GM12878 (cell line): ENCODE measurements at regions not wholly inside any gene's neighbourhood (a gene's known extent, or its start where the extent isn't known, plus 50 kb on each side); places are given as distances from the start of the nearest gene placed in this dataset.

ENCODE experiments used
- ATAC-seq: fragments of 200-7000 bp; cut with Tn5 transposase; 3 replicates; pipeline ENCODE4 v1.9.1; 2020; ENCODE audit warnings: mild to moderate bottlenecking, moderate library complexity
- BruUV-seq: library from RNA; stranded (reverse); fragments of 400-500 nt; replicated peaks from 2 replicates; lab custom pipeline; 2021; lab: Mats Ljungman, UMichigan
- CTCF ChIA-PET: fragments of 300-600 bp; sonication (Branson Sonifier 250); formaldehyde crosslinking; extraction: SDS; loops from one replicate; lab custom pipeline; 2021; ENCODE audit warnings: inconsistent platforms; lab: Yijun Ruan, JAX
- POLR2A ChIA-PET: fragments of 350-600 bp; formaldehyde crosslinking; extraction: SDS; loops from one replicate; lab custom pipeline; 2021; ENCODE audit warnings: inconsistent platforms; lab: Charles Lee
- RAD21 ChIA-PET: fragments of 300-600 bp; sonication (Branson Sonifier 250); formaldehyde crosslinking; loops from one replicate; lab custom pipeline; 2023; ENCODE audit warnings: antibody characterized with exemption; ENCODE audit not compliant: unreplicated experiment; lab: Charles Lee
- SMC1A ChIA-PET: fragments of 300-600 bp; sonication (Branson Sonifier 250); formaldehyde crosslinking; loops from one replicate; lab custom pipeline; 2023; ENCODE audit not compliant: unreplicated experiment, uncharacterized antibody; lab: Charles Lee
- DNase-seq: peaks from one replicate; pipeline ENCODE4 v3.0.0-alpha.2; 2011; ENCODE audit warnings: low read depth, low spot score
- FAIRE-seq: peaks from 3 replicates; lab custom pipeline; 2011; peaks lifted over from hg19 to GRCh38; lab: Jason Lieb, UNC
- H2AFZ ChIP-seq: 2 replicates; pipeline ENCODE4 v1.6.0; 2011; ENCODE audit warnings: low read depth, low read length, control low read depth; ENCODE audit not compliant: control insufficient read depth
- H3K27ac ChIP-seq: 2 replicates; pipeline ENCODE4 v1.5.1; 2011; ENCODE audit warnings: control low read depth; ENCODE audit not compliant: control insufficient read depth, insufficient read depth
- H3K27me3 ChIP-seq, 2 experiments: replicated peaks in 1 of 2; 2 replicates each; pipeline versions ENCODE4 v1.6.0 to v1.6.1; 2011; ENCODE audit warnings: low read length in 1 of 2; ENCODE audit not compliant: control insufficient read depth in 2 of 2, insufficient read depth in 2 of 2
- H3K36me3 ChIP-seq, 2 experiments: 2 replicates each; pipeline ENCODE4 v1.5.1; 2011; ENCODE audit warnings: low read length in 1 of 2; ENCODE audit not compliant: control insufficient read depth in 2 of 2, insufficient read depth in 2 of 2
- H3K4me1 ChIP-seq: 2 replicates; pipeline ENCODE4 v1.6.1; 2011; ENCODE audit warnings: mild to moderate bottlenecking, low read length, moderate library complexity, mixed read lengths; ENCODE audit not compliant: control insufficient read depth, insufficient read depth
- H3K4me2 ChIP-seq: 2 replicates; pipeline ENCODE4 v1.6.0; 2011; ENCODE audit warnings: control low read depth; ENCODE audit not compliant: control insufficient read depth, insufficient read depth
- H3K4me3 ChIP-seq: fragments of 200-600 bp; sonication (generic); 2 replicates; pipeline ENCODE4 v1.5.1; 2016
- H3K79me2 ChIP-seq: 2 replicates; pipeline ENCODE4 v1.6.0; 2011; ENCODE audit warnings: low read length; ENCODE audit not compliant: control insufficient read depth, insufficient read depth
- H3K9ac ChIP-seq: 2 replicates; pipeline ENCODE4 v1.8.0; 2011; ENCODE audit warnings: low read length, control low read depth, mixed read lengths; ENCODE audit not compliant: control insufficient read depth, insufficient read depth
- H3K9me3 ChIP-seq: replicated peaks from 3 replicates; pipeline ENCODE4 v1.5.1; 2011; ENCODE audit warnings: mild to moderate bottlenecking, low read length; ENCODE audit not compliant: control insufficient read depth, insufficient read depth
- H4K20me1 ChIP-seq: 2 replicates; pipeline ENCODE4 v1.6.0; 2011; ENCODE audit not compliant: control insufficient read depth, insufficient read depth
- BCLAF1 ChIP-seq: fragments of 450-650 bp; IDR thresholded peaks from 2 replicates; pipeline ENCODE4 v1.6.1; 2017; ENCODE audit warnings: antibody characterized with exemption, mild to moderate bottlenecking, moderate library complexity
- CHD1 ChIP-seq: IDR thresholded peaks from 2 replicates; pipeline ENCODE4 v1.6.1; 2012; ENCODE audit warnings: low read depth, low read length, improper control_type of control experiment
- IKZF1 ChIP-seq: fragments of 450-650 bp; conservative IDR thresholded peaks from 2 replicates; pipeline ENCODE4 v1.6.1; 2017; ENCODE audit warnings: antibody characterized with exemption, mild to moderate bottlenecking
- MEF2B ChIP-seq: fragments of 450-650 bp; IDR thresholded peaks from 2 replicates; pipeline ENCODE4 v1.6.1; 2018; ENCODE audit warnings: mild to moderate bottlenecking, moderate library complexity; ENCODE audit not compliant: partially characterized antibody, poor library complexity, severe bottlenecking
- NFXL1 ChIP-seq: fragments of 450-650 bp; IDR thresholded peaks from 2 replicates; pipeline ENCODE4 v1.6.1; 2017; ENCODE audit warnings: antibody characterized with exemption, mild to moderate bottlenecking, borderline replicate concordance
- SIN3A ChIP-seq: IDR thresholded peaks from 2 replicates; pipeline ENCODE4 v1.6.1; 2012; ENCODE audit warnings: low read depth, low read length, improper control_type of control experiment
- ZBTB33 ChIP-seq: fragments of 450-650 bp; IDR thresholded peaks from 2 replicates; pipeline ENCODE4 v1.6.1; 2017; ENCODE audit warnings: mild to moderate bottlenecking
- WGBS: methylation state at CpG from one replicate; pipeline ENCODE4 v1.1.6; 2016; ENCODE audit warnings: low lambda C conversion rate; ENCODE audit not compliant: insufficient replicate concordance, insufficient coverage; ENCODE audit errors: missing lambda C conversion rate; 5-methylcytosine and 5-hydroxymethylcytosine counted together
- in situ Hi-C: fragments of 300-500 bp; cut with MboI; formaldehyde crosslinking; loops from 9 replicates; pipeline ENCODE4 v1.14.3; 2018; ENCODE audit warnings: mixed read lengths
- intact Hi-C: fragments of 100-400 bp; cut with micrococcal nuclease; formaldehyde crosslinking; loops from one replicate; pipeline ENCODE4 v1.14.2; 2022; ENCODE audit not compliant: unreplicated experiment
- TF ChIP-seq, protein P1 (sequence below): IDR thresholded peaks from 2 replicates; pipeline ENCODE4 v1.6.1; 2011; ENCODE audit warnings: borderline replicate concordance, low read depth, mild to moderate bottlenecking, moderate library complexity, low read length; ENCODE audit not compliant: insufficient read depth, poor library complexity, severe bottlenecking
- TF ChIP-seq, protein P2 (sequence below): IDR thresholded peaks from 2 replicates; pipeline ENCODE4 v1.6.1; 2011; ENCODE audit warnings: mild to moderate bottlenecking, low read depth, low read length, moderate library complexity; ENCODE audit not compliant: insufficient replicate concordance

- Histone ChIP-seq H3K27me3 (no peaks in the 10 kb centered on the region), H3K36me3 (no peaks in the 10 kb centered on the region), H3K9me3 (no peaks in the 10 kb centered on the region; the same call in 2 of the 3 replicates), H3K4me2 (no peak overlapping the region), H4K20me1 (no peaks in the 10 kb centered on the region), H3K4me3 (no peak overlapping the region), H2AFZ (no peak overlapping the region)
- RAD21 ChIA-PET: no interaction called here
- ATAC-seq (no peak), DNase-seq (no peak), FAIRE-seq (no peak)
- SMC1A ChIA-PET: interaction anchor here (0.5 kb wide), 1 partner anchor 334 kb away, joined by 3 read pairs; no protein-coding TSS in a partner anchor
- intact Hi-C loops (no loop called here), in situ Hi-C loops (no loop called here)
- CTCF ChIA-PET: no interaction called here
- POLR2A ChIA-PET: no interaction called here
- WGBS: 43% methylated on average over 3 of the region's 3 CpGs
- TF ChIP-seq IKZF1: no peak
- no peak for TF ChIP-seq ZBTB33
- TF ChIP-seq, all 136 proteins: peak for 0
- no peak overlapping the region for H3K27ac ChIP-seq
- H3K4me1 ChIP-seq: no peaks in the 10 kb centered on the region
- no peaks in the 10 kb centered on the region for H3K79me2 ChIP-seq
- no peak overlapping the region for H3K9ac ChIP-seq
- no TSS peak for BruUV-seq
These were observed 867.7 kb upstream of the EEF2KMT start for GRCh38 chr16:5965321-5965720.

DNA sequence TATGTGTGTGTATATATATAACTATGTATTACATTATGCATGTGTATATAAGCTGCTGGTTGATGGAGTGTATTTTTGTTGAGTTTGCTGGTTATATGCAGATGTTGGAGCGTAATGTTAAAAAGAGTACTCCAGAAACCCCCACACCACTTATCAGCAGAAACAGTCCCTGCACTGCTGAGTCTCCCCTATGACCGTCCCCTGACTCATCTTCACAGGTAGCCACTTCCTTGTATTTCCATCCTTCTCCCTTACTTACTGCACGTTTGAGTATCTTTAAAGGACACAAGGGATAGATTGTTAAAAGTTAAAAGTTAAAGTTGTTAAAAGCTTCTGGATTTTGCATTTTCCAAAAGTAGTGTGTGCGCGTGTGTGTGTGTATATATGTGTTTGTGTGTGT is 853.9 kb upstream of the EEF2KMT start:
- DNase-seq: no peak
- no peak for FAIRE-seq
- Histone ChIP-seq H3K9ac (no peak overlapping the region), H3K4me1 (no peaks in the 10 kb centered on the region), H3K4me2 (no peak overlapping the region), H3K27me3 (no peaks in the 10 kb centered on the region), H3K27ac (no peak overlapping the region), H3K4me3 (no peak overlapping the region), H4K20me1 (no peaks in the 10 kb centered on the region), H2AFZ (no peak overlapping the region), H3K9me3 (no peaks in the 10 kb centered on the region), H3K36me3 (no peaks in the 10 kb centered on the region), H3K79me2 (no peaks in the 10 kb centered on the region)
- ChIA-PET SMC1A (no interaction called here), POLR2A (no interaction called here), RAD21 (no interaction called here), CTCF (no interaction called here)
- WGBS: 41% methylated on average over 5 of the region's 5 CpGs
- in situ Hi-C loops: no loop called here
- intact Hi-C loops: no loop called here
- no peak for ATAC-seq
- BruUV-seq: no TSS peak
- TF ChIP-seq, protein P1, sequence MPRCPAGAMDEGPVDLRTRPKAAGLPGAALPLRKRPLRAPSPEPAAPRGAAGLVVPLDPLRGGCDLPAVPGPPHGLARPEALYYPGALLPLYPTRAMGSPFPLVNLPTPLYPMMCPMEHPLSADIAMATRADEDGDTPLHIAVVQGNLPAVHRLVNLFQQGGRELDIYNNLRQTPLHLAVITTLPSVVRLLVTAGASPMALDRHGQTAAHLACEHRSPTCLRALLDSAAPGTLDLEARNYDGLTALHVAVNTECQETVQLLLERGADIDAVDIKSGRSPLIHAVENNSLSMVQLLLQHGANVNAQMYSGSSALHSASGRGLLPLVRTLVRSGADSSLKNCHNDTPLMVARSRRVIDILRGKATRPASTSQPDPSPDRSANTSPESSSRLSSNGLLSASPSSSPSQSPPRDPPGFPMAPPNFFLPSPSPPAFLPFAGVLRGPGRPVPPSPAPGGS: no peak
- TF ChIP-seq, protein P2, sequence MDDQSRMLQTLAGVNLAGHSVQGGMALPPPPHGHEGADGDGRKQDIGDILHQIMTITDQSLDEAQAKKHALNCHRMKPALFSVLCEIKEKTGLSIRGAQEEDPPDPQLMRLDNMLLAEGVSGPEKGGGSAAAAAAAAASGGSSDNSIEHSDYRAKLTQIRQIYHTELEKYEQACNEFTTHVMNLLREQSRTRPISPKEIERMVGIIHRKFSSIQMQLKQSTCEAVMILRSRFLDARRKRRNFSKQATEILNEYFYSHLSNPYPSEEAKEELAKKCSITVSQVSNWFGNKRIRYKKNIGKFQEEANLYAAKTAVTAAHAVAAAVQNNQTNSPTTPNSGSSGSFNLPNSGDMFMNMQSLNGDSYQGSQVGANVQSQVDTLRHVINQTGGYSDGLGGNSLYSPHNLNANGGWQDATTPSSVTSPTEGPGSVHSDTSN: no peak
- TF ChIP-seq NFXL1: no peak
- no peak for TF ChIP-seq CHD1
- TF ChIP-seq SIN3A: no peak
- TF ChIP-seq BCLAF1: no peak
- TF ChIP-seq MEF2B: no peak
